HepG2 (cell line): ENCODE measurements at regions not wholly inside any gene's neighbourhood (a gene's known extent, or its start where the extent isn't known, plus 50 kb on each side); places are given as distances from the start of the nearest gene placed in this dataset.

ENCODE experiments used
- ATAC-seq: fragments of 200-7000 bp; cut with Tn5 transposase; 3 replicates; pipeline ENCODE4 v1.9.1; 2020; ENCODE audit warnings: mild to moderate bottlenecking, moderate library complexity
- BruUV-seq: library from RNA; stranded (reverse); fragments of 400-500 nt; replicated peaks from 2 replicates; lab custom pipeline; 2021; lab: Mats Ljungman, UMichigan
- CTCF ChIA-PET: fragments of 300-600 bp; formaldehyde crosslinking; extraction: SDS; loops from one replicate; lab custom pipeline; 2021; ENCODE audit warnings: low total read pairs, inconsistent platforms, low intra/inter-chr PET ratio; lab: Yijun Ruan, JAX
- POLR2A ChIA-PET: fragments of 350-600 bp; sonication (Branson Sonifier 250); formaldehyde crosslinking; loops from one replicate; lab custom pipeline; 2020; ENCODE audit warnings: antibody characterized with exemption, inconsistent platforms; lab: Yijun Ruan, JAX
- DNase-seq: peaks from one replicate; pipeline ENCODE4 v3.0.0-alpha.2; 2015; ENCODE audit warnings: low spot score
- FAIRE-seq: peaks from 3 replicates; lab custom pipeline; 2011; peaks lifted over from hg19 to GRCh38; lab: Jason Lieb, UNC
- H2AFZ ChIP-seq: one replicate; pipeline ENCODE4 v1.6.1; 2011; ENCODE audit warnings: low read length, inconsistent platforms
- H3K27ac ChIP-seq: fragments of 300-600 bp; 3 replicates; pipeline ENCODE4 v1.8.0; 2011; ENCODE audit warnings: mixed run types, mild to moderate bottlenecking, mixed read lengths, low read length, inconsistent platforms; ENCODE audit not compliant: insufficient read depth; ENCODE audit errors: extremely low read length
- H3K27me3 ChIP-seq, 2 experiments: fragments of 200-600 bp in 1 of 2; 2 replicates in 1 of 2; 3 replicates in 1 of 2; pipeline versions ENCODE4 v1.6.0 to v1.8.0; 2011; ENCODE audit warnings: low read length in 2 of 2, mild to moderate bottlenecking in 2 of 2, moderate library complexity in 2 of 2, inconsistent platforms in 1 of 2; ENCODE audit not compliant: insufficient read depth in 2 of 2, control insufficient read depth in 1 of 2
- H3K36me3 ChIP-seq, 2 experiments: fragments of 200-600 bp in 1 of 2; replicated peaks in 1 of 2; 2 replicates in 1 of 2; 3 replicates in 1 of 2; pipeline versions ENCODE4 v1.5.1 to v1.8.0; 2011; ENCODE audit warnings: low read length in 2 of 2, inconsistent platforms in 1 of 2; ENCODE audit not compliant: insufficient read depth in 2 of 2, control insufficient read depth in 1 of 2
- H3K4me1 ChIP-seq: 2 replicates; pipeline ENCODE4 v1.5.1; 2012; ENCODE audit warnings: low read length, inconsistent platforms; ENCODE audit not compliant: insufficient read depth
- H3K4me2 ChIP-seq: 2 replicates; pipeline ENCODE4 v1.6.0; 2011; ENCODE audit warnings: low read depth, low read length, inconsistent platforms
- H3K4me3 ChIP-seq, 3 experiments: fragments of 200-600 bp in 1 of 3; sonication (generic), shearing (Covaris generic) in 1 of 3; replicated peaks in 1 of 3; 2 replicates each; pipeline ENCODE4 v1.5.1; 2011 to 2016; ENCODE audit warnings: low read length in 3 of 3, inconsistent platforms in 2 of 3, low read depth in 2 of 3, mild to moderate bottlenecking in 2 of 3, control low read depth in 1 of 3, mixed read lengths in 1 of 3; ENCODE audit not compliant: insufficient read depth in 1 of 3
- H3K79me2 ChIP-seq: one replicate; pipeline ENCODE4 v1.6.1; 2011; ENCODE audit warnings: low read length, inconsistent platforms; ENCODE audit not compliant: insufficient read depth
- H3K9ac ChIP-seq: 2 replicates; pipeline ENCODE4 v1.6.0; 2011; ENCODE audit warnings: mild to moderate bottlenecking, low read depth, low read length, inconsistent platforms; ENCODE audit not compliant: insufficient read depth
- H3K9me3 ChIP-seq: 2 replicates; pipeline ENCODE4 v1.5.1; 2012; ENCODE audit warnings: mild to moderate bottlenecking, low read length
- H4K20me1 ChIP-seq: 2 replicates; pipeline ENCODE4 v1.6.0; 2011; ENCODE audit warnings: inconsistent platforms, mild to moderate bottlenecking, low read length, moderate library complexity; ENCODE audit not compliant: insufficient read depth
- ATF7-NPFF ChIP-seq: sonication (generic); formaldehyde crosslinking; IDR thresholded peaks from 2 replicates; pipeline ENCODE4 v1.8.1; 2023; ENCODE audit warnings: mild to moderate bottlenecking, low read depth, missing genetic modification reagents, moderate library complexity
- GLI4 ChIP-seq: sonication (generic); formaldehyde crosslinking; IDR thresholded peaks from 2 replicates; pipeline ENCODE4 v1.5.1; 2020; ENCODE audit warnings: missing genetic modification reagents, mild to moderate bottlenecking, moderate library complexity, borderline replicate concordance
- HNF1B ChIP-seq: sonication (generic); formaldehyde crosslinking; IDR thresholded peaks from 2 replicates; pipeline ENCODE4 v1.5.1; 2020; ENCODE audit warnings: mild to moderate bottlenecking, moderate library complexity, missing genetic modification reagents
- HNF4A ChIP-seq: sonication (generic); formaldehyde crosslinking; IDR thresholded peaks from 2 replicates; pipeline ENCODE4 v1.4.0; 2020; ENCODE audit warnings: missing genetic modification reagents
- MIXL1 ChIP-seq: IDR thresholded peaks from 2 replicates; pipeline ENCODE4 v1.6.1; 2016
- NFYB ChIP-seq: sonication (generic); formaldehyde crosslinking; IDR thresholded peaks from 2 replicates; pipeline ENCODE4 v1.4.0; 2020; ENCODE audit warnings: missing genetic modification reagents
- PCBP1 ChIP-seq: fragments of 200-400 bp; formaldehyde crosslinking; IDR thresholded peaks from 2 replicates; pipeline ENCODE4 v1.6.1; 2017; ENCODE audit warnings: mild to moderate bottlenecking, low read depth, low read length, borderline replicate concordance
- REXO4 ChIP-seq: sonication (generic); formaldehyde crosslinking; IDR thresholded peaks from 2 replicates; pipeline ENCODE4 v1.8.0; 2022; ENCODE audit warnings: missing genetic modification reagents, mild to moderate bottlenecking, borderline replicate concordance
- XBP1 ChIP-seq: sonication (generic); formaldehyde crosslinking; IDR thresholded peaks from 2 replicates; pipeline ENCODE4 v1.5.0; 2020; ENCODE audit warnings: missing genetic modification reagents
- ZNF235 ChIP-seq: sonication (generic); formaldehyde crosslinking; IDR thresholded peaks from 2 replicates; pipeline ENCODE4 v1.8.1; 2023; ENCODE audit warnings: mild to moderate bottlenecking, missing genetic modification reagents, borderline replicate concordance
- ZNF33B ChIP-seq: sonication (generic); formaldehyde crosslinking; IDR thresholded peaks from 2 replicates; pipeline ENCODE4 v1.5.1; 2020; ENCODE audit warnings: mild to moderate bottlenecking, missing genetic modification reagents
- ZNF460 ChIP-seq: sonication (generic); formaldehyde crosslinking; IDR thresholded peaks from 2 replicates; pipeline ENCODE4 v1.5.1; 2020; ENCODE audit warnings: missing genetic modification reagents, mild to moderate bottlenecking, borderline replicate concordance
- ZNF569 ChIP-seq: sonication (generic); formaldehyde crosslinking; IDR thresholded peaks from 2 replicates; pipeline ENCODE4 v1.5.0; 2020; ENCODE audit warnings: mild to moderate bottlenecking, missing genetic modification reagents, moderate library complexity, borderline replicate concordance
- ZNF607 ChIP-seq: sonication (generic); formaldehyde crosslinking; IDR thresholded peaks from 2 replicates; pipeline ENCODE4 v1.5.1; 2020; ENCODE audit warnings: missing genetic modification reagents, mild to moderate bottlenecking, borderline replicate concordance
- ZSCAN31 ChIP-seq: sonication (generic); formaldehyde crosslinking; IDR thresholded peaks from 2 replicates; pipeline ENCODE4 v1.5.0; 2020; ENCODE audit warnings: low read depth, mild to moderate bottlenecking, missing genetic modification reagents
- WGBS: methylation state at CpG from one replicate; pipeline ENCODE4 v1.1.6; 2017; ENCODE audit warnings: low lambda C conversion rate; 5-methylcytosine and 5-hydroxymethylcytosine counted together
- in situ Hi-C: cut with HindIII; loops from 2 replicates; pipeline ENCODE4 v1.10.0; 2017; ENCODE audit warnings: low pct_unique_long_range_greater_than_20kb; ENCODE audit not compliant: extremely low pct_ligation_motif_present
- intact Hi-C: fragments of 100-400 bp; cut with micrococcal nuclease; formaldehyde crosslinking; loops from one replicate; pipeline ENCODE4 v1.10.0; 2022; ENCODE audit not compliant: unreplicated experiment

- no peak for TF ChIP-seq XBP1 (CRISPR knock-in tag)
- TF ChIP-seq ZNF607 (CRISPR knock-in tag): no peak
- TF ChIP-seq PCBP1: no peak
These were observed 784.8 kb downstream of the EPHA7 start (continued) for GRCh38 chr6:92634561-92634960.

- Histone ChIP-seq H4K20me1 (no peaks in the 10 kb centered on the region), H3K27ac (no peak overlapping the region), H3K36me3 (no peaks in the 10 kb centered on the region), H3K27me3 (no peaks in the 10 kb centered on the region), H2AFZ (no peak overlapping the region), H3K4me1 (no peaks in the 10 kb centered on the region), H3K79me2 (no peaks in the 10 kb centered on the region), H3K9me3 (no peaks in the 10 kb centered on the region), H3K4me2 (no peak overlapping the region), H3K9ac (no peak overlapping the region), H3K4me3 (no peak overlapping the region)
- no peak for FAIRE-seq
- intact Hi-C loops: no loop called here
- POLR2A ChIA-PET: no interaction called here
- WGBS: 14% methylated on average over 2 of the region's 2 CpGs
- no TSS peak for BruUV-seq
- in situ Hi-C loops: no loop called here
- TF ChIP-seq NFYB (CRISPR knock-in tag) (no peak), GLI4 (no peak), ZNF235 (no peak), ZNF460 (CRISPR knock-in tag) (no peak), HNF4A (CRISPR knock-in tag) (no peak)
- no peak for ATAC-seq
- CTCF ChIA-PET: no interaction called here
- DNase-seq: no peak
These were observed 795.9 kb downstream of the EPHA7 start for GRCh38 chr6:92623431-92623830.

GRCh38 chr6:92617721-92618120, 801.6 kb downstream of the EPHA7 start:
- DNase-seq (no peak), FAIRE-seq (no peak), ATAC-seq (no peak)
- 0% methylated on average over 3 of the region's 3 CpGs for WGBS
- no peaks in the 10 kb centered on the region for H3K27me3 ChIP-seq
- no peaks in the 10 kb centered on the region for H4K20me1 ChIP-seq
- no peaks in the 10 kb centered on the region for H3K36me3 ChIP-seq
- peaks cover 5% of the 10 kb centered on the region; the same call in 1 of the 2 replicates for H3K9me3 ChIP-seq
- no TSS peak for BruUV-seq
- in situ Hi-C loops (no loop called here), intact Hi-C loops (no loop called here)
- ChIA-PET POLR2A (no interaction called here), CTCF (no interaction called here)
- H3K4me2 ChIP-seq: no peak overlapping the region
- H3K4me3 ChIP-seq: no peak overlapping the region
- no peak overlapping the region for H2AFZ ChIP-seq
- H3K79me2 ChIP-seq: no peaks in the 10 kb centered on the region
- H3K27ac ChIP-seq: no peak overlapping the region
- no peak overlapping the region for H3K9ac ChIP-seq
- H3K4me1 ChIP-seq: no peaks in the 10 kb centered on the region
- TF ChIP-seq REXO4 (CRISPR knock-in tag): no peak
- no peak for TF ChIP-seq ZSCAN31 (CRISPR knock-in tag)
- TF ChIP-seq ATF7-NPFF (CRISPR knock-in tag): no peak
- TF ChIP-seq HNF1B: no peak
- TF ChIP-seq MIXL1 (CRISPR knock-in tag): no peak
- no peak for TF ChIP-seq ZNF569
- no peak for TF ChIP-seq ZNF33B (CRISPR knock-in tag)
